RKO (cell line): ENCODE measurements at regions not wholly inside any gene's neighbourhood (a gene's known extent, or its start where the extent isn't known, plus 50 kb on each side); places are given as distances from the start of the nearest gene placed in this dataset.
"Not testable (repeated sequence)": the region's sequence is repeated elsewhere in the genome, so short reads cannot be mapped to it uniquely, and the experiment has no call there.

Experiments used
- DNase-seq: peaks from one replicate; pipeline ENCODE4 v3.0.0-alpha.2; 2016; ENCODE audit warnings: low spot score

DNA sequence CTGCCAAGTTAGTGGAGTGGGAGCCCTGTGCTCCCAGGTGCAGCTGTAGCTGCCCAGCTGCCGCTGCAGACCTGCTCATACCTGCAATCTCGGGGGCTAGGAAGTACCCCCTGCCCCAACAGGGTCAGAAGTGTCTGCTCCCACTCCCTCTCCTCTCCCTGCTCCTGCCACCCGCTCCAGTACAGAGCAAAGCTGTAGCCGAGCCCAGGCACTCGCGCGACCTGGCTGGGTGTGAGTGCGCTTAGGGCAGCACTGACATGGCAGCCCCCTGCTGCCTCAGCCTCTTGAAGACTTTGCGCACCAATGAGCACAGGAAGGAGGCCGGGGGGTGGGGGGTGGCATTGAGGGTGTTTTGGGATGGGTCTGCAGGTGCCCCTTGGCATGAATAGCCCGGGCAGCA is 1951.4 kb downstream of the SUCLG1 start:
- DNase-seq = no peak

DNA sequence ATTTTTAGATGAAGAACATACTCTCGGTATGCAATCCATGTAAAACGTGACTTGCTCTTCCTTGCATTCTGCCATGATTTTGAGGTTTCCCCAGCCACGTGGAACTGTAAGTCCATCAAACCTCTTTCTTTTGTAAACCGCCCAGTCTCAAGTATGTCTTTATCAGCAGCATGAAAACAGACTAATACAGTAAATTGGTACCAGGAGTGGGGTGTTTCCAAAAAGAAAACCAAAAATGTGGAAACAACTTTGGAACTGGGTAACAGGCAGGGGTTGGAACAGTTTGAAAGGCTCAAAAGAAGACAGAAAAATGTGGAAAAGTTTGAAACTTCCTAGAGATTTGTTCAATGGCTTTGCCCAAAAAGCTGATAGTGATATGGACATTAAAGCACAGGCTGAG is 1957.9 kb downstream of the SUCLG1 start:
- DNase-seq = no peak

DNA sequence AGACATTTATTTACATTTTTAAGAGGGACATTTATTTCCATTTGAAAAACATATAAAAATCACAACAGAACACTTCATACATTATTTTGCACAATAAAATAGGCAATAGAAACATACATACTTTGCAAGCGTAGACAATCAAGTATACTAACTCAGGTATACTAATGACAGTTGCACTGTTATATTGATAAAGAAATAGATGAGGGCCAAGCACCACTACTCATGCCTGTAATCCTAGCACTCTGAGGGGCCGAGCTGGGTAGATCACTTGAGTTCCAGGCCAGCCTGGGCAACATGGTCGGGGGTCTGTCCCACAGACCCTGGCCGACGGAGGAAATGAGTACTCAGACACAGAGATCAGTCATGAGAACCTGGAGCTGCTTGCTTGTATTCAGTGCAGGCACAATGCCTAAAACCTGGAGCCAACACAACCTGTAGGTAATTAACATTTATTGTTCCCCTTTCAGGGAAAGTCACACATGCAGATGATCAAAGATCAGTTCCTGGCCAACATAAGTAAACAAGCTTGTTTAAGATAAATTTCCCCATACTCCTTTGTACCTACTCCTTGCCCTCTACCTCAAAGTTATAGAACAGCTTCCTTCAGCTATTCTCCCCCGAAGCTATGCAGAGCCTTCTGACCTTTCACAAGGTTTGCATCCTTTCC is 1960.2 kb downstream of the SUCLG1 start:
- DNase-seq = no peak

DNA sequence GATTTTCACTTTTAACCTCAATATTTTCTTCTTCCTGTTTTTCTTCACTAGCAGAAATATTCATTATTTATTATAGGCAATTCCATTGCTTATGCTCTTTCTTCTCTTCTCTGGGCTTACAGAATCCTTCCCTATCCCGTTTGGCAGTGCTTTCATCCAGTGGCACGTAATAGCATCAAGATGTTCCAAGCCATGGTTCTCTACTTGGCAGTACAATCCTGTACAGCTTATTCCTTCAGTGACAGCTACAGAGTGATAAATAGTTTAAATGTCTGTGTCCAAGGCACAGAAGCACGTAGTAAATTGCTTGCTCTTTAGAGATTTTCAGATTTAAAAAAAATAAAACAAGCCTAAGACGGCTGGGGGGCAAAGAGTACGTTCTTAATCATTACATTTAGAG is 1964.3 kb downstream of the SUCLG1 start:
- no peak for DNase-seq

DNA sequence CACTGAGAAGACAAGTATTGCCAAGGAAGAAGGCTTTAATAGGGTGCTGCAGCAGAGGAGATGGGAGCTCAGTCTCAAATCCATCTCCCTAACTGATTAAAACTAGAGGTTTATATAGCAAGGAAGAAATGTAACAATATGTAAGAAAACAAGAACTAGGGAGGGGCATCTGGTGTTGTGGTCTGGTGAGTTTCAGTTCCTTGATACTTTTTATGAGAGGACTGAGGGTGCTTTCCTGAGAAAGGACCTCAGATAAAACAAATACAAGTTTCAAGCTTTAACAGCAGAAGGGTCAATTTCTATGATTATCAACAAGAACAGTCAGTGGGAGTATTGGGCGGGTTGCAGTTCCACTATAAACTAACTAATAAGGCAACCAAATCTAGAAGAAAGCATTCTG is 1967.5 kb downstream of the SUCLG1 start:
- no peak for DNase-seq

DNA sequence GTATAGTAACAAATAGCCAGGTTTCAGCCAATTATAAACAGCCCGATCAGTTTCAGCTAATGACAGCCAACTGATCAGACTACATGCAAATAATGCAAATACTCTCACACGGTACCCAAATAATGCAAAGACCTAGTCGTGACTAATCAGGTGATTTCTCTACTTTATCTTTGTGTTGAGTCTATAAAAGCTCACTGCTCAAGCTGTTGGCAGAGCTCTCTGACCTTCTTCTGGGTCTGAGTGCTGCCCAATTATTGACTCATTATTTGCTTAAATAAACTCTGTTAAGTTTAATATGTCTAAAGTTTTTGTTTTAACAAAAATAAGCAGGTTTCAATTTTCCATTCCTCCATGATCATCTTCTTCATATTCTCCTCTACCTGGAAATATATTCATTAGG is 1971.7 kb downstream of the SUCLG1 start:
- DNase-seq = no peak

DNA sequence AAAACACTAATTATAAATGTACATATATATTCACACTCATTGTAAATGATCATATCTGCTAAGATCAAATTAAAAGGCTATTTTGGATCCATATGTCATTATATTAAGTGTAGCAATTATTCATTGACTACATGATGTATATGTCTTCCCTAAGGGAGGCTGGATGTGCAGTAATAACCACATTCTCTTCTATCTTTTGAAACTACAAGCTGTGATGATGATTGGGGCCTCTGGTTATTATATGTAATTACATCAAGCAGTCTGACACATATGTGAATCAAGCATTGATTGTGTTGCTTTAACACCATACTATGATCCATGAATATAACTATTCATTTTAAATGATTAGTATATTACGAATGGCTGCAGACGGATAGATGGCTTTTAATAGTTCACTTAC is 1973.4 kb downstream of the SUCLG1 start:
- DNase-seq = no peak

DNA sequence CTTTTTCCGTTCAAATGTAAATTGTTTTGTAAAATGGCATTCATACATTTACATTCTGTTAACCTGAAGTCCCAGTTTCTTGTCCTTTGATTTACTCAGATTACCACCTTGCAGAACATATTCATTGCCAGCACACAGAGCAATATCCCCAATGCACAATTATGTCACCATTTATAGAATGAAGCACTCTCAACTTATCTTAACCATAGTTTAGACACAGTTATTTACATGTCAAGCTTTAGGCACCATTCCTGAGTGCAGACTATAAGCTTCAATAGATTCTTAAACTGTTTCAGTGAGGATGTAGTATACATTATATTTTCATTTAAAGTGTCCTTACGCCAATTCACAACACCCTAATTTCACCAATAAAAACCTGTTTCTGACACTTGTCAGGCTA is 1977.9 kb downstream of the SUCLG1 start:
- no peak for DNase-seq

DNA sequence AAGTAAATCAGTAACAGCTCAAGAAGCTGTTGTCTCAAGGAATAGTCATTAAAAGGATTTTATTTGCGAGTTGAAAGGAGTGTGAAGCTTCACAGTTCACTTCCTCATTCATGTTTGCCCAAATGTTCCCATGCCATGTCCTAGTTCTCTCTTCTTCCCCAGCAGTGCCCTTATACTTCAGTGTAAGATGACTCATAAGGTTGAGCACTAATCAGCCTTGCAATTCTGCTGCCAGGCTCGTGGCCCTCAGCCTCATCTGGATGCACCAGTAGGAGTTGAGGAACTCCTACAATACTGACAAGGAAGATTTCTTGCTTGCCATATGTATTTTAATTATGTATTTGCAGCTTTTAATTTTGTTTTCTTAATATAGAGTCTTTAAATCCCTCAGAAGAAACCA is 1980.4 kb downstream of the SUCLG1 start:
- no peak for DNase-seq

DNA sequence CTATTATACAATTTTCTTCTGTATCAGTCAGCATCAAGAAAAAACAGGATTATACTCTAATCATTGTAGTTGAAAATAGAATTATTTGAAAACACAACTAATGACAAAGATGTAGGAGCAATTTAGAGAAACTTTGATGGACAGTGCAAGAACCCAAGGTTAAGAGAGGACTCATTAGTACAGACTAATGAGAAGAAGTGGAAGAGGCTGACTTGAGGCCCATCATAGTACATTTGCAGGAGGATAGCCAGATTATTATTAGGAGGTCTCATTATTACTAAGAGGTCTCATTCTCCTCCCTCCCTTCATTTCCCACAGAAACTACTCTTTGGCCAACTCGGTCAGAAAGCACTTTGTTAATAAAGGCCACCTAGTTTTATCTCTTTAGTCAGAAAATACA is 1983.0 kb downstream of the SUCLG1 start:
- no peak for DNase-seq

DNA sequence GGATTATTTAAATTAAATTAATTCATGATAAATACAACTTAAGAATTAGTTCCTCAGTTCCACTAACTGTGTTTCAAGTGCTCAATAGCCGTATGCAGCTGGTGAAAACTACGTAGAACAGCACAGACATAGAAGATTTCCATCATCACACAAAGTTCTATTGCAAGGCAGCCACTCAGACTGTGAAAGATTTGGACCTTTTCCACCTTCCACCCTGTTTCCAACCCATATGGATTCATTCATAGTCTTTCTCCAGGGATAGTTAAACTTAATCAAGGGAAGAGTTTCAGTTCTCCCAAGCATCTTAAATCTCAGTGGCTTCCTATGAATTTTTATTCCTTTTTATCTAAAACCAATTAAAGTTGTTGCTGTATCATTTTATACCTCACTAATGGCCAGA is 2030.8 kb downstream of the SUCLG1 start:
- no peak for DNase-seq

DNA sequence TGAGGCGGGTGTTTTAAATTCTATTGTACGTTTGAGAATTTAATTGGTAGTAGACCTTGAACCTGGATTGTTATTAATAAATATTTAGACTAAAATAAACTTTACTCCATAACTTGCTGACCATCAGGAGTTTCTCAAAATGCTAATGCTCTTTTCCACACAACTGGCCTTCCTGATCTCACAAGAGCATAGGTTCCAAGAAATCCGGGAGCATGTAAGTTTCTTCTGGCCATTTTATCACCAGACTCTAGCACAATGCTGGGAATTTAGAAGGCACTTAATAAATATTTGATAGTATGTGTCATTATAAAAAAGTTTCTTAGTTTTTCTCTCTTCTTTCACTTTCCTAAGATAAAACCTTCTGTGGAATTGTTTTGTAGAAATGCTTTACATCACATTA is 2047.1 kb downstream of the SUCLG1 start:
- DNase-seq = no peak

DNA sequence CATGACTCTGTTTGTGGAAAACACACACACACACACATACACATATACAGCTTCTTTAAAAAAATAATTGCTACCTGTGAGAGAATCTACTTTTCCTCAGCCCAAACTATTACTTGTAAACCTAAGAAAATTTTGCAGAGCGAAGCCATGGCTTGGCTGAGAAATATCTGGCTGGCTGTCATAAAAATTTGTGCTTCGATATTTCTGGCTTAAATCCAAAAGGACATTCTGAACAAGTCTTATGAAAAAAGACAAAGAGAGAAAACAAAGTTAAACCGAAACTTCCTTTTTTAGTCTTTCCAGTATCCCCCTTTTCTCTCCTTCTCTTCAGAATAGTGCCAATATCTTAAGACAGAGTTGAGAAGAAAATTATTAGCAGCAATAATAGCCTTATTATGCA is 2048.0 kb downstream of the SUCLG1 start:
- no peak for DNase-seq

DNA sequence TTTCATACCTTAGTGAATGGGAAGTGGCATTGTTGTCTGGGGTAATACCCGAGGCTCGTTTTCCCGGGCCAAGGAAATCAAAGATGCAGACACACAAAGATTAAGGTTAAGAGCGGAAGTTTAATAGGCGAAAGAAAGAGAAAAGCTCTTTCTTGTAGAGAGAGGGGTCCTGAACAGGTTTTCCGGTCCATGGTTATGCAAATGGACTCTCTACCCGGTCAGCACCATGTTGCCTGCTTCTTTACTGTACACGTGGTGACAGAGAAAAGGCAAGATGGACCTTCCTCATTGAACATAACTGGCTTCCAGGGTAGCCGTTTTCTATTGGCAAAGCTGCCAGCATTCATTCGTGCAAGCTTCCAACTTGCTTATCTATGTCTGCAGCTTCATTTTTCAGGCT is 2063.5 kb downstream of the SUCLG1 start:
- no peak for DNase-seq

DNA sequence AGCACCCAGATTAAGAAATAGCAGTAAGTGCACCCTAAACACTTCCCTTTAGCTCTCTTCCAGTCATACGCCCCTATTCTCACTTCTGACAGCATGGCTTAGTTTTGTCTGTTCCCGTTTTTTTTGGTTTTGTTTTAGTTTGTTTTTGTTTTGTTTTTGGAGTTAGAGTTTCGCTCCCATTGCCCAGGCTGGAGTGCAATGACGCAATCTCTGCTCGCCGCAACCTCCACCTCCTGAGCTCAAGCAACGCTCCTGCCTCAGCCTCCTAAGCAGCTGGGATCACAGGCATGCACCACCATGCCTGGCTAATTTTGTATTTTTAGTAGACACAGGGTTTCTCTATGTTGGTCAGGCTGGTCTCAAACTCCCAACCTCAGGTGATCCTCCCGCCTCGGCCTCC is 2067.7 kb downstream of the SUCLG1 start:
- DNase-seq = no peak

DNA sequence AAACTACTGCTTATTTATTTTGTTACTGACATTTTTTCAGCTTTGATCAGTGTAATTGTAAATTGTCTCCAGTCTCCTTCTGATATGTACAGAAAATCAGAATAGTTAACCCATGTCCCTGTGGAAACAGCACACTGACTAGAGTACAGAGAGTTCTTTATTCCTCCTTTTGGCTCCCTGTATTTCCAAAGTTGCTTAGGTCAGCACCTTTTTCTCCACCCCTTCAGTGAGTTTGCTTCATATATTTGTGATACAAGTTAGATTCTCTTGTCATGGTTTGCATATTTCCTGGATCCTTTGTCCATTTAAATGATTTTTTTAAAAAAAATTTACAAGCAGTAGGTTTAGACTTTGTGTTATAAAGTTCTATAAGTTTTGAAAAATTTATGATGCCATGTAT is 2051.1 kb upstream of the LRRTM1 start:
- no peak for DNase-seq

DNA sequence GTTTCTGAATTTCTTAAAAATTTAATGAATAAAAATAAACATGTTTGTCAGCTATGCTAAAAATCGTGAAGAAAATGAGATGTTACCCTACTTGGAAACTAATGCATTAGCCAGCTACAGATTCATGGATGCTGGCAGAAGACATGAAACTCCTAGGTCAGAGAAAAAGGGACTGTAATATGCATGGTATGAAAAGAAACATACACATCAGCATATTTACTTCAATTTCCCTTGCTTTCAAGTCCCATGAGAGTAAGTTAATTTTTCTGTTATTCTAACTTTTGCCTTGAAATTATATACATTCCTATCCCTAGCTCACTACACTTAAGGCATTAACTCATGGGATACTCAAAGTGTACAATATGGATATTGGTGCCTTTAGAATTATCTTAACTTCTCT is 2041.4 kb upstream of the LRRTM1 start:
- DNase-seq = no peak

DNA sequence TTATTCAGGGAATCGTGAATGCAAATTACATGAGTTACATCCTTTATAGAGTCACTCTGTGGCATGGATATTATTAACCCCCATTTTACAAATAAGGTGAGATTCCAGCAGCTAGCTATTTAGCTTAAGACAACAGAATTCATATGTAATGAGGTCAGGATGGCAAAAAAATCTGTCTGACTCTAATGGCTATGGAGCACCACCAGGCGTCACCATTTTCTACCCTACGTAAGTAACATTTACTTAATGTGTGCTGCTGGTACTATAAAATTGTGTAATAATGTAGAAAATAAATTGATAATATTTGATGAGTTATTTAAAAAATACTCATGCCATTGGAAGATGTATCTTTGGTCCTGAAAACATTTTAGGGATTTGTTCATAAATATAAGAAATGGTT is 2040.1 kb upstream of the LRRTM1 start:
- peak; percentile 28 for DNase-seq

DNA sequence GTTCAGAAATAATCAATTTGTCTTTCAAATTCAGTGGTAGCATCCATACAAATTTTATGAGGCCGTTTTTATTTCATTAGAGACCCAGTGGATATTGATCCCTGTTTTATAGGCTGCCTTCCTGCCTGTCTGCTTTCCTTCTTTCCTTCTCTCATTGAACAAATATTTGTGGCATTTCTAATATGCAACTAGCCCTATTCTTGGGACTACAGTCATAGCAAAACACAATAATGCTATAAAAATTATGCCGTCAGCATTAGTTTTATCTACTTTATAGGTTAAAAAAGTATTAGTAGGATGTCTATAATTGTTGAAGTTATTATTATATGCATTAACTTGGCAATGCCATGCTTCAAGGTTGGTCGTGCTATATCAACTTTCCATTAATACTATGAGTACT is 2037.8 kb upstream of the LRRTM1 start:
- DNase-seq = no peak

DNA sequence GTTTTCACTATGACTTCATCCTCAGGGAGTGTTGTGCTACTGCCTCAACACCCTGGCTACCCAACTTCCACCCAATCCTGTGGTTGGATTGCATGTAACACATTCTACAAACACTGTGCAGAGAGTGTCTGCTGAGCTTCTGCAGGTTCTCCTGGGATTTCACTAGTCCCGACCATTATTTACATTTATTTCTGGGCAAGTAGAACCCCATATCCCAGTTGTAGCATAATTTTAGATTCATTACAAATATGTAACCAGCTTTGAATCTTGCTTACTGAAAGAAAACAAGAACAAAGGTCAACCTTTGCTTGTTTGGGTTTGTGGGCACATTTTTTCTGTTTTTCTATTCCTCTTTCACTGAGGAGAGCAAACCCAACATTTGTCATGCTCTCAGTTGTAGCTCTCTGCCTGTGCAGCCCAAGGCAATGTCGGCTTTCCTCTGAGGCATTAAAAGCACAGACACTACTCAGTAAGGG is 2036.1 kb upstream of the LRRTM1 start:
- no peak for DNase-seq

DNA sequence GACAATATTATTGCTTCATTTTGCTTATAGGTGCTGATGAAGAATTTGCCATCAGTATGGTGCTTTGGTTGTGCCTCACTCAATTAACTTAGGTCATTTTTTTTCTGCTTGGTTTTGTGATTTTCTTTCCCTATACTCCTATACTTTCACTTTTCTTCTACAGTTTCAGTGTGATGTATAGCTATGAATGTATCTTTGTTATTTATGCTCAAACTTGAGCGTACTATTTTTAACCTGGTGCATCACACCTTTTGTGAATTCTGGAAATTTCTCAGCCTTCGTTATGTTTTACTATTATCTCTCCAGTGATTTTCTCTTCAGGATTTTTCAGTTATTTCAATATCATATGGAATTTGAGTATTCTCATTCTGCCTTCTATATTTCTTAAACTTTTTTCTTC is 2035.3 kb upstream of the LRRTM1 start:
- DNase-seq = no peak

DNA sequence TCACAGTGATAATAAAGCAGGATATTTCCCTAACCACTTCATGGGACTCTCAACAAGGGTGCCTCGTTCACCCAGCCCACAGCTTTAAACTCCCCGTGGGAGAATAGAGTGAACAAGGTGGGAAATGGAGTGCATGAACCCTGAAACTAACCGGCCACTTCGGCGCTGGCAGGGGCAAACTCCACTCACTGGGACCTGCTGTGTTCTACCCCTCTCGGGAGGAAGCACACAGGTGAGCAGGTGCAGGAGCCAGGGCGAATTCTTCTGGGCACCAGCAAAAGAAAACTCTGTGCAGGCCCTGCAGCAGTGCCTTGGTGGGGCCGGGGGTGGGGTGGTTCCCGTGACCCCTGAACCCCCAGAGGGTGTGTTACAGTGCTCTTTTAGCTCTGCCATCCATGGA is 2029.1 kb upstream of the LRRTM1 start:
- no peak for DNase-seq

DNA sequence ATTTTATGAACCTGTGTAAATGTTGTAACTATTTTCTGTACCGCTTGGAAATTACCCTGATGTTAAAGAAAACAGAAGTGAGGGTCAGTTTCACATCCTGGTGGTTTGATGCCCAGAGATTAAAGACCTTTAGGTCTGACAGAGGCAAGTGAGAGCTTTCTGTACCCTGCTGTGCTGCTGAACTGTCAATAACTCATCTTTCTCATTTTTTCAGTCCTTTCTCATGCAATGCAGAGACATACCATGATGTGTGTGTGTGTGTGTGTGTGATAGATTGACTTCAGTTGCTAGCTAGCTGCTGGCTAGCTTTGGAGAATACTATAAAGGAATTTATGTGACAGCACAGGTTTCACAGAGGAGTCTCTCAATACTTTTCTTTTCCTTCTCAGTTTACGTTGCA is 2025.6 kb upstream of the LRRTM1 start:
- DNase-seq = no peak

DNA sequence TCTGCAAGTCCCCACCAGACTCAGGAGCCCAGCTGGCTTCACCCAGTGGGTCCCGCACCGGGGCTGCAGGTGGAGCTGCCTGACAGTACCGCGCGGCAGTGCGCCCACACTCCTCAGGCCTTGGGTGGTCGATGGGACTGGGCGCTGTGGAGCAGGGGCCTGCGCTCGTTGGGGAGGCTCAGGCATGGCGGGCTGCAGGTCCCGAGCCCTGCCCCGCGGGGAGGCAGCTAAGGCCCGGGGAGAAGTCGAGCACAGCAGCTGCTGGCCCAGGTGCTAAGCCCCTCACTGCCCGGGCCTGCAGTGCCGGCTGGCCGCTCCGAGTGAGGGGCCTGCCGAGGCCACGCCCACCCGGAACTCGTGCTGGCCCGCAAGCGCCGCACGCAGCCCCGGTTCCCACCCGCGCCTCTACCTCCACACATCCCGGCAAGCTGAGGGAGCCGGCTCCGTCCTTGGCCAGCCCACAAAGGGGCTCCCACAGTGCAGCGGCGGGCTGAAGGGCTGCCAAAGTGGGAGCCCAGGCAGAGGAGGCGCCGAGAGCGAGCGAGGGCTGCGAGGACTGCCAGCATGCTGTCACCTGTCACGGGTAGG is 2021.7 kb upstream of the LRRTM1 start:
- DNase-seq = not testable (repeated sequence)
